ENCODE measurements at regions not wholly inside any gene's neighbourhood (a gene's known extent, or its start where the extent isn't known, plus 50 kb on each side); places are given as distances from the start of the nearest gene placed in this dataset.

DNA sequence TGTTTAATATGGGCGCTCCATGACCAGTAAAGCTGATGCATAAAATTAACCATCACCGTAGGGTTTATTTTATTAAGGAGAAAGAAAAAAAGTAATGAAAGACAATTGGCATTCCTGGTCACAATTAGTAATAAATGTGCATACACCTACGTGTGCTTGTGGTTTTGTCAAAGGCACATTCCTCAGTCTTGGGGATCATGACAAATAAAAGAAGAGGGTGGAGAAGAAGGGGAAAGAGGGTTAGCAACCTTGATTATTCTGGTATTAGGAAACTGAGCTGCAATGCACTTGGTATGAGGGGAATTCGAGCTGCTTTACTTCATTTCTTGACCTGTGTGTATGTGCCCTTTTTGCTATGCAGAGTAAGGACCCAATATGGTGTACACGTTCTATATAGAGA is 1798.3 kb upstream of the PCDH7 start:
- Histone ChIP-seq H3K9me3 (ENCODE audit: control insufficient read depth in 1 of 2, insufficient read depth in 1 of 2, low read length in 2 of 2) (peaks cover 5 to 9% of the 10 kb centered on the region in 2 experiments), H3K4me3 (ENCODE audit: low read length) (no peak overlapping the region), H3K27me3 (ENCODE audit: control insufficient read depth in 1 of 2, insufficient read depth in 2 of 2, low read length in 2 of 2) (no peaks in the 10 kb centered on the region), H3K27ac (ENCODE audit: low read depth in 1 of 2, low read length in 2 of 2) (no peak overlapping the region), H3K36me3 (ENCODE audit: insufficient read depth, low read length) (no peaks in the 10 kb centered on the region), H3K4me1 (ENCODE audit: insufficient read depth, low read length) (no peaks in the 10 kb centered on the region)
- CTCF ChIA-PET: interaction anchor here (0.7 kb wide), 1 partner anchor 183 kb away, joined by 3 read pairs; no protein-coding TSS in a partner anchor
- H3K27me3 Mint-ChIP-seq: no peaks in the 10 kb centered on the region
- no peak overlapping the region for H3K4me3 Mint-ChIP-seq
- H3K36me3 Mint-ChIP-seq (ENCODE audit: low read depth): no peaks in the 10 kb centered on the region
- ATAC-seq (ENCODE audit: poor library complexity) (no peak), DNase-seq (no peak)
- intact Hi-C loops (cut with DNase I, micrococcal nuclease): no loop called here
- no peak overlapping the region for H3K27ac Mint-ChIP-seq
- no peaks in the 10 kb centered on the region for H3K4me1 Mint-ChIP-seq (ENCODE audit: low read depth)
- POLR2A ChIA-PET: no interaction called here
- peaks cover 21% of the 10 kb centered on the region for H3K9me3 Mint-ChIP-seq
- TF ChIP-seq, protein P1, sequence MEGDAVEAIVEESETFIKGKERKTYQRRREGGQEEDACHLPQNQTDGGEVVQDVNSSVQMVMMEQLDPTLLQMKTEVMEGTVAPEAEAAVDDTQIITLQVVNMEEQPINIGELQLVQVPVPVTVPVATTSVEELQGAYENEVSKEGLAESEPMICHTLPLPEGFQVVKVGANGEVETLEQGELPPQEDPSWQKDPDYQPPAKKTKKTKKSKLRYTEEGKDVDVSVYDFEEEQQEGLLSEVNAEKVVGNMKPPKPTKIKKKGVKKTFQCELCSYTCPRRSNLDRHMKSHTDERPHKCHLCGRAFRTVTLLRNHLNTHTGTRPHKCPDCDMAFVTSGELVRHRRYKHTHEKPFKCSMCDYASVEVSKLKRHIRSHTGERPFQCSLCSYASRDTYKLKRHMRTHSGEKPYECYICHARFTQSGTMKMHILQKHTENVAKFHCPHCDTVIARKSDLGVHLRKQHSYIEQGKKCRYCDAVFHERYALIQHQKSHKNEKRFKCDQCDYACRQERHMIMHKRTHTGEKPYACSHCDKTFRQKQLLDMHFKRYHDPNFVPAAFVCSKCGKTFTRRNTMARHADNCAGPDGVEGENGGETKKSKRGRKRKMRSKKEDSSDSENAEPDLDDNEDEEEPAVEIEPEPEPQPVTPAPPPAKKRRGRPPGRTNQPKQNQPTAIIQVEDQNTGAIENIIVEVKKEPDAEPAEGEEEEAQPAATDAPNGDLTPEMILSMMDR (IDR thresholded peaks at IDR 0.05): no peak

DNA sequence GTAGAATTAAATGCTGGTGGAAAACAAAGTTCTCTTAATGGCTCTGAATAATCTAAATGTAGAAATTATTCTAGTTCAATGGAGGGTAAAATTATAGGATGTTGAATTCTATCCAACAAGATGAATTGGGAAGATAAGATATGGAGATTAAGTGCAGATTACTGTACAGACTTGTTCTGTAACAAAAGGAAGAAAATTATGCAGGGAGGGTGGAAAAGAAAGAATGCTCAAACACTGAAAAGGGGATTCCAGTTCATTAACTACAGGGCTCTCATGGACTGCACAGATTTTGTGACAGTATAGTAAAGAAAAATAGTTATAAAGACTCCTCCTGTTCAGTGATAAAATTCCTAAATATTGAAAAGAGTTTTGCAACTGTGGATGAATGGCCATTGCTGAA is 1794.0 kb upstream of the PCDH7 start:
- Histone ChIP-seq H3K27ac (ENCODE audit: low read depth in 1 of 2, low read length in 2 of 2) (no peak overlapping the region), H3K27me3 (ENCODE audit: control insufficient read depth in 1 of 2, insufficient read depth in 2 of 2, low read length in 2 of 2) (no peaks in the 10 kb centered on the region), H3K4me3 (ENCODE audit: low read length) (no peak overlapping the region), H3K9me3 (ENCODE audit: control insufficient read depth in 1 of 2, insufficient read depth in 1 of 2, low read length in 2 of 2) (peaks cover 0 to 3% of the 10 kb centered on the region in 2 experiments), H3K4me1 (ENCODE audit: insufficient read depth, low read length) (no peaks in the 10 kb centered on the region), H3K36me3 (ENCODE audit: insufficient read depth, low read length) (no peaks in the 10 kb centered on the region)
- Mint-ChIP-seq H3K27me3 (no peaks in the 10 kb centered on the region), H3K9me3 (peaks cover 16% of the 10 kb centered on the region), H3K4me3 (no peak overlapping the region), H3K4me1 (ENCODE audit: low read depth) (no peaks in the 10 kb centered on the region), H3K36me3 (ENCODE audit: low read depth) (no peaks in the 10 kb centered on the region), H3K27ac (no peak overlapping the region)
- TF ChIP-seq, protein P1 (IDR thresholded peaks at IDR 0.05): no peak
- CTCF ChIA-PET: no interaction called here
- ATAC-seq (ENCODE audit: poor library complexity) (no peak), DNase-seq (no peak)
- POLR2A ChIA-PET: no interaction called here
- intact Hi-C loops (cut with DNase I, micrococcal nuclease): no loop called here

DNA sequence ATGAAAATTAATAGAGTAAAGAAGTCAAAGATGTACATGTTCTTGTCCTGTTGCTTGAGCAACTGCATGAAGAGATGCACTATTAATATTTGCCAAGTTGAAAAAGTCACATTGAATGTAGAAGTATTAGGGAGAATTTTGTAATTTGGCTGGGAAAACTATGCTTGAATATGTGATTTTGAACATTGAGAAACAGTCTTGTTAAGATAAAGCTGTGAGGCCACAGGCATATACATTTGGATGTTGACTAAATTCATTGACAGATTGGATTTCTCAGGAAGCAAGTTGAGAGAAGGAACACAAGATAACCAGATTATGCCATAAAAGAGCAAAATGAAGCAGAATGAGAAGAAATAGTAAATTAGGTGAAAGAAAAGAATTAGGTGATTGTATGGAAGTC is 1777.5 kb upstream of the PCDH7 start:
- ATAC-seq (ENCODE audit: poor library complexity): no peak

More for the DNA sequence above, 1777.5 kb upstream of the PCDH7 start:
- Mint-ChIP-seq H3K9me3 (peaks cover 16% of the 10 kb centered on the region), H3K4me3 (no peak overlapping the region), H3K27me3 (no peaks in the 10 kb centered on the region), H3K36me3 (ENCODE audit: low read depth) (no peaks in the 10 kb centered on the region), H3K4me1 (ENCODE audit: low read depth) (no peaks in the 10 kb centered on the region), H3K27ac (no peak overlapping the region)
- no peak overlapping the region for H3K4me3 ChIP-seq (ENCODE audit: low read length)
- intact Hi-C loops (cut with DNase I, micrococcal nuclease): no loop called here
- POLR2A ChIA-PET: no interaction called here
- no peak overlapping the region for H3K27ac ChIP-seq (ENCODE audit: low read depth in 1 of 2, low read length in 2 of 2)
- H3K9me3 ChIP-seq (ENCODE audit: control insufficient read depth in 1 of 2, insufficient read depth in 1 of 2, low read length in 2 of 2): peaks cover 0 to 4% of the 10 kb centered on the region in 2 experiments
- no peaks in the 10 kb centered on the region for H3K4me1 ChIP-seq (ENCODE audit: insufficient read depth, low read length)
- CTCF ChIA-PET: no interaction called here
- TF ChIP-seq, protein P1 (IDR thresholded peaks at IDR 0.05): no peak
- no peak for DNase-seq
- no peaks in the 10 kb centered on the region for H3K27me3 ChIP-seq (ENCODE audit: control insufficient read depth in 1 of 2, insufficient read depth in 2 of 2, low read length in 2 of 2)
- H3K36me3 ChIP-seq (ENCODE audit: insufficient read depth, low read length): no peaks in the 10 kb centered on the region

Measured in CD4-positive, alpha-beta T cell (primary cell).